ENCODE measurements at regions not wholly inside any gene's neighbourhood (a gene's known extent, or its start where the extent isn't known, plus 50 kb on each side); places are given as distances from the start of the nearest gene placed in this dataset.

GRCh38 chr11:19578871-19579270 is 133.8 kb upstream of the NAV2 start:
- H3K4me1 ChIP-seq: peaks cover 25 to 65% (median 44%) of the 10 kb centered on the region in 9 donors
- no peak for ATAC-seq

DNA sequence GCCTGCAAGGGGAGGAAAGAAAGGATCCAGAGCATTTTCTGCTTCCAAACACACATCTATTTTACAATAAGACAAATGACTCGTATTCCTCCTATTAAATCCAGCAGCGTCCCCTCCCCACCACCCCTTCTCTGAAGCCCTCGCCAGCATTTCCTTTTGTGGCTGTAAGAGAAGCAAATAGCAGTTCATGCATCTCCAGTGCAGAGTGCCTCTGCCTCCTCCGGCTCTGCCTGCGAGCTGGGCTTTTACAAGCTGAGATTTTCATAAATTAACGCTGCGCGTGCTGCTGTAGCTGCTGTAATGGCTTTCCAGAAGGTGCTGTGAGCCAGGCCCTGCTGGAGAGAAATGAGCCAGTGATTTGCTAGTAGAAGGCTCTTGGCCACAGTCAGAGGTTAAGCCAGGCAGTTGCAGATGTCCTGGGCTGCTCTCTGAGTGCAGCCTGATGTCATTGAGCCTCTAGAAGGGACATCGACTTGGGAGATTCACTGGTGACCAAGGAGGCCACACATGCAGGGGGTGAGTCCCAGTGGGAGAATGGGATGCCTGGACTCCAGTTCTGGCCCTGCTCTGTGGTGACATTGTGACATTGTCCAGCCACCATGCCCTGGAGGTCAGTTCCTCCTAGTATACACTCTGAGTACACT is 134.5 kb upstream of the NAV2 start:
- H3K4me3 ChIP-seq: peak overlapping the region in 2 of 10 donors; percentile 6 to 19
- no peaks in the 10 kb centered on the region for H3K36me3 ChIP-seq
- H3K27me3 ChIP-seq: no peaks in the 10 kb centered on the region
- H3K4me1 ChIP-seq: peaks cover 25 to 72% (median 44%) of the 10 kb centered on the region in 9 donors
- peak overlapping the region; percentile 72 to 96 (median 84) for H3K27ac ChIP-seq
- peak; percentile 65 to 73 (median 69) for ATAC-seq
- intact Hi-C loops (cut with DNase I): loop anchor here in 6 of 10 donors (5.0 to 10.0 kb wide), 8 partner anchors 49 to 139 kb away; partner anchors contain the start of gene NAV2 (in 2 of the 6)
- H3K9me3 ChIP-seq: no peaks in the 10 kb centered on the region
- DNase-seq: peak; percentile 30 to 50
- TF ChIP-seq, protein P1, sequence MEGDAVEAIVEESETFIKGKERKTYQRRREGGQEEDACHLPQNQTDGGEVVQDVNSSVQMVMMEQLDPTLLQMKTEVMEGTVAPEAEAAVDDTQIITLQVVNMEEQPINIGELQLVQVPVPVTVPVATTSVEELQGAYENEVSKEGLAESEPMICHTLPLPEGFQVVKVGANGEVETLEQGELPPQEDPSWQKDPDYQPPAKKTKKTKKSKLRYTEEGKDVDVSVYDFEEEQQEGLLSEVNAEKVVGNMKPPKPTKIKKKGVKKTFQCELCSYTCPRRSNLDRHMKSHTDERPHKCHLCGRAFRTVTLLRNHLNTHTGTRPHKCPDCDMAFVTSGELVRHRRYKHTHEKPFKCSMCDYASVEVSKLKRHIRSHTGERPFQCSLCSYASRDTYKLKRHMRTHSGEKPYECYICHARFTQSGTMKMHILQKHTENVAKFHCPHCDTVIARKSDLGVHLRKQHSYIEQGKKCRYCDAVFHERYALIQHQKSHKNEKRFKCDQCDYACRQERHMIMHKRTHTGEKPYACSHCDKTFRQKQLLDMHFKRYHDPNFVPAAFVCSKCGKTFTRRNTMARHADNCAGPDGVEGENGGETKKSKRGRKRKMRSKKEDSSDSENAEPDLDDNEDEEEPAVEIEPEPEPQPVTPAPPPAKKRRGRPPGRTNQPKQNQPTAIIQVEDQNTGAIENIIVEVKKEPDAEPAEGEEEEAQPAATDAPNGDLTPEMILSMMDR (IDR thresholded peaks at IDR 0.05): peak in 1 of 9 donors; percentile 13
- WGBS, 2 donors: 5 to 11% methylated on average over 9 of the region's 9 CpGs

More at GRCh38 chr11:19578871-19579270, 133.8 kb upstream of the NAV2 start:
- Histone ChIP-seq H3K9me3 (no peaks in the 10 kb centered on the region), H3K27ac (peak overlapping the region; percentile 72 to 96 (median 84)), H3K36me3 (no peaks in the 10 kb centered on the region), H3K4me3 (no peak overlapping the region), H3K27me3 (no peaks in the 10 kb centered on the region)
- DNase-seq: no peak
- intact Hi-C loops (cut with DNase I): loop anchor here in 6 of 10 donors (5.0 to 10.0 kb wide), 8 partner anchors 48 to 138 kb away; partner anchors contain the start of gene NAV2 (in 2 of the 6)
- TF ChIP-seq, protein P1 (IDR thresholded peaks at IDR 0.05): no peak
- WGBS, 2 donors: 84 to 89% methylated on average over 2 of the region's 2 CpGs

GRCh38 chr11:19577391-19577975 is 135.2 kb upstream of the NAV2 start:
- peak overlapping the region in 2 of 10 donors; percentile 6 to 19 for H3K4me3 ChIP-seq
- no peaks in the 10 kb centered on the region for H3K9me3 ChIP-seq
- DNase-seq (peak; percentile 21 to 58), ATAC-seq (peak; percentile 60 to 84 (median 81))
- peaks cover 25 to 75% (median 44%) of the 10 kb centered on the region in 9 donors for H3K4me1 ChIP-seq
- H3K27me3 ChIP-seq: no peaks in the 10 kb centered on the region
- WGBS, 2 donors: 6 to 17% methylated on average over 8 of the region's 8 CpGs
- intact Hi-C loops (cut with DNase I): loop anchor here in 6 of 10 donors (5.0 to 10.0 kb wide), 8 partner anchors 50 to 140 kb away; partner anchors contain the start of gene NAV2 (in 2 of the 6)
- H3K27ac ChIP-seq: peak overlapping the region; percentile 72 to 96 (median 84)
- TF ChIP-seq, protein P1 (IDR thresholded peaks at IDR 0.05): no peak
- no peaks in the 10 kb centered on the region for H3K36me3 ChIP-seq

DNA sequence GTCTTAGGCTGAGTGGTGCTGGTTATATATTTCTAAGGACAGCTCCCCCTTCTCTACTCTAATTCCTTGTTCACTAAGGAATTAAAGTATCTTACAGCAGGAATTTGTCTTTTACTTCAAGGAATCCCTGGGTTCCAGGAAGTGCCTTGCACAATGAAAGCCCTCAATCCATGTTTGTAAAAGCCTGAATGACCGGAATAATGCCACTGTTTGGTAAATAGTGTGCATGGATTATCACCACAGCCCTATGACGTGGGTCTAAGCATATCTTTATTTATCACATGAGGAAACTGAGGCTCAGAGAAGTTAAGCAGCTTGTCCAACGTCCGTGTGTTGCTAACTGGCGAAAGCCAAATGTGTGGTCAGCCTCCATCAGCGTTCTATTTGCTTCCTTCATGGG is 135.7 kb upstream of the NAV2 start:
- TF ChIP-seq, protein P1 (IDR thresholded peaks at IDR 0.05): no peak
- WGBS, 2 donors: 53 to 68% methylated on average over 6 of the region's 6 CpGs
- intact Hi-C loops (cut with DNase I): loop anchor here in 6 of 10 donors (5.0 to 10.0 kb wide), 8 partner anchors 50 to 140 kb away; partner anchors contain the start of gene NAV2 (in 2 of the 6)
- Histone ChIP-seq H3K27ac (peak overlapping the region; percentile 72 to 96 (median 84)), H3K4me3 (no peak overlapping the region), H3K36me3 (no peaks in the 10 kb centered on the region), H3K9me3 (no peaks in the 10 kb centered on the region), H3K4me1 (peaks cover 25 to 75% (median 44%) of the 10 kb centered on the region in 9 donors), H3K27me3 (no peaks in the 10 kb centered on the region)
- ATAC-seq (no peak), DNase-seq (no peak)

Measured in heart right ventricle (tissue), 16 donors.